ENCODE measurements at regions not wholly inside any gene's neighbourhood (a gene's known extent, or its start where the extent isn't known, plus 50 kb on each side); places are given as distances from the start of the nearest gene placed in this dataset.

DNA sequence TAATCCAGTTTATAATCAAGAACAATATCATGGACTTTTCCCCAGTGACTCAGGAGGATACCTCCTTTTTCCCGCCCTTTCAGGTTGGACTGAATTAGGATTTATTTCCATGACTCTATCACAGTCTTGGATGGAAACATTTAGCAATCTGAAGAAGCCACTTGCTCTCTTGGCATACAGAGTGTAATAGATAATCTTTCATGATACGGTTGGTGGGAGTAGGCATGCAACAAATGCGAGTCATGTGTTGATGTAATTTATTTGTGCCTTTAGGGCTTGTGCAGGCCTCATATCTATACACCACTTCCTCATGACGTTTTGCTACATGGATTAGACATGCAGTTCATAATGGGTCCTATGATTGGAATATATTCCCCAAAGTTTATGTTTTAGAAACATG, 54.2 kb upstream of the MCTP2 start:
- TF ChIP-seq SP1 (IDR thresholded peaks at IDR 0.05; ENCODE audit: low read depth, low read length) = no peak
- TF ChIP-seq, protein P1, sequence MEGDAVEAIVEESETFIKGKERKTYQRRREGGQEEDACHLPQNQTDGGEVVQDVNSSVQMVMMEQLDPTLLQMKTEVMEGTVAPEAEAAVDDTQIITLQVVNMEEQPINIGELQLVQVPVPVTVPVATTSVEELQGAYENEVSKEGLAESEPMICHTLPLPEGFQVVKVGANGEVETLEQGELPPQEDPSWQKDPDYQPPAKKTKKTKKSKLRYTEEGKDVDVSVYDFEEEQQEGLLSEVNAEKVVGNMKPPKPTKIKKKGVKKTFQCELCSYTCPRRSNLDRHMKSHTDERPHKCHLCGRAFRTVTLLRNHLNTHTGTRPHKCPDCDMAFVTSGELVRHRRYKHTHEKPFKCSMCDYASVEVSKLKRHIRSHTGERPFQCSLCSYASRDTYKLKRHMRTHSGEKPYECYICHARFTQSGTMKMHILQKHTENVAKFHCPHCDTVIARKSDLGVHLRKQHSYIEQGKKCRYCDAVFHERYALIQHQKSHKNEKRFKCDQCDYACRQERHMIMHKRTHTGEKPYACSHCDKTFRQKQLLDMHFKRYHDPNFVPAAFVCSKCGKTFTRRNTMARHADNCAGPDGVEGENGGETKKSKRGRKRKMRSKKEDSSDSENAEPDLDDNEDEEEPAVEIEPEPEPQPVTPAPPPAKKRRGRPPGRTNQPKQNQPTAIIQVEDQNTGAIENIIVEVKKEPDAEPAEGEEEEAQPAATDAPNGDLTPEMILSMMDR (IDR thresholded peaks at IDR 0.05; ENCODE audit: control extremely low read depth in 1 of 3, insufficient read depth in 1 of 3, low read depth in 1 of 3, low read length in 3 of 3) = no peak
- no peak for TF ChIP-seq POLR2A (IDR thresholded peaks at IDR 0.05; ENCODE audit: control extremely low read depth in 1 of 2, low read depth in 2 of 2, low read length in 2 of 2)
- TF ChIP-seq ZNF274 (IDR thresholded peaks at IDR 0.05; ENCODE audit: borderline replicate concordance, extremely low read depth, low read length) = no peak
- no peak for TF ChIP-seq TCF12 (IDR thresholded peaks at IDR 0.05; ENCODE audit: low read depth, low read length)
- no peak for TF ChIP-seq PHF8 (conservative IDR thresholded peaks at IDR 0.05; ENCODE audit: low read depth, low read length)
- TF ChIP-seq POLR2AphosphoS5 (IDR thresholded peaks at IDR 0.05; ENCODE audit: low read depth, low read length) = no peak
- no peak for TF ChIP-seq TAF1 (IDR thresholded peaks at IDR 0.05; ENCODE audit: low read depth, low read length)

Measured in H1 (cell line).